Activated naive CD4-positive, alpha-beta T cell treated with anti-CD3 and anti-CD28 coated beads, Interleukin-2, amount 10 ng/mL, durations not matched to agents 7 days and 5 days (primary cell): ENCODE measurements at regions not wholly inside any gene's neighbourhood (a gene's known extent, or its start where the extent isn't known, plus 50 kb on each side); places are given as distances from the start of the nearest gene placed in this dataset.

Experiments
- CTCF ChIA-PET: fragments of 350-600 bp; sonication (Branson Sonifier 250); formaldehyde crosslinking; loops from one replicate; lab custom pipeline; 2021; ENCODE audit warnings: antibody characterized with exemption; lab: Charles Lee
- DNase-seq: peaks from one replicate; pipeline ENCODE4 v3.0.0-alpha.2; 2020
- H3K27ac Mint-ChIP-seq: one replicate; pipeline ENCODE4 v1.8.0; 2021; ENCODE audit warnings: mild to moderate bottlenecking, moderate library complexity, mixed read lengths
- H3K27me3 Mint-ChIP-seq: one replicate; pipeline ENCODE4 v1.8.0; 2021; ENCODE audit warnings: mild to moderate bottlenecking, mixed read lengths
- H3K36me3 Mint-ChIP-seq: one replicate; pipeline ENCODE4 v1.8.0; 2021; ENCODE audit warnings: mixed read lengths
- H3K4me1 Mint-ChIP-seq: one replicate; pipeline ENCODE4 v1.8.0; 2021; ENCODE audit warnings: mixed read lengths
- H3K4me3 Mint-ChIP-seq: one replicate; pipeline ENCODE4 v1.8.0; 2021; ENCODE audit warnings: mild to moderate bottlenecking, moderate library complexity, mixed read lengths
- H3K9me3 Mint-ChIP-seq: one replicate; pipeline ENCODE4 v1.8.0; 2021; ENCODE audit warnings: mixed read lengths

- Mint-ChIP-seq H3K27ac (no peak overlapping the region), H3K27me3 (peaks cover 10% of the 10 kb centered on the region), H3K36me3 (no peaks in the 10 kb centered on the region), H3K9me3 (no peaks in the 10 kb centered on the region), H3K4me1 (no peaks in the 10 kb centered on the region), H3K4me3 (no peak overlapping the region)
- CTCF ChIA-PET, result no interaction called here
- DNase-seq, result no peak
Measured at GRCh38 chr20:48287552-48288170, 502.4 kb upstream of the SULF2 start.

- H3K27me3 Mint-ChIP-seq, result peaks cover 10% of the 10 kb centered on the region
- no peaks in the 10 kb centered on the region for H3K4me1 Mint-ChIP-seq
- no peak for DNase-seq
- no peaks in the 10 kb centered on the region for H3K9me3 Mint-ChIP-seq
- no peak overlapping the region for H3K27ac Mint-ChIP-seq
- H3K36me3 Mint-ChIP-seq, result no peaks in the 10 kb centered on the region
- H3K4me3 Mint-ChIP-seq, result no peak overlapping the region
- CTCF ChIA-PET, result no interaction called here
Measured at GRCh38 chr20:48287021-48287494, 501.8 kb upstream of the SULF2 start.

DNA sequence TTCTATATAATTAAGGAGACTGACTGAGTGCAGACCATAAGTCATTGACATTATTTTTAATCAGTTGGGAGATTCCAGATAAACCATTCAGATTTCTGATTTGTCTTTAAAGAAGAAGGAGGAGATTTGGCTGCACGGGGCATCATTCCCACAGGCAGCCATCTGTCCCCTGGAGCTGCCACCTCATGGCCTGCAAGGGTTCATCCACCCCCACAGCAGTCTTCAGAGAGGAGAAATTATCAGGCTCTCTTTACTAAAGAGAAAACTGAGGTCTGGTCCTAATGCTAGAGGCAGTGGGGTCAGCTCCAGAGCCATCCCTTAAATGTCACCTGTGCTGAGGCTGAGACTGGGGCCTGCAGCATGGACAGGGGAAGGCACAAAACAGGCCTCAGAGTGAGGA, 501.3 kb upstream of the SULF2 start:
- CTCF ChIA-PET, result no interaction called here
- Mint-ChIP-seq H3K27ac (no peak overlapping the region), H3K36me3 (no peaks in the 10 kb centered on the region), H3K4me1 (no peaks in the 10 kb centered on the region), H3K9me3 (no peaks in the 10 kb centered on the region), H3K4me3 (no peak overlapping the region), H3K27me3 (peaks cover 10% of the 10 kb centered on the region)
- DNase-seq, result no peak

GRCh38 chr20:48285656-48286055, 500.4 kb upstream of the SULF2 start:
- H3K36me3 Mint-ChIP-seq, result no peaks in the 10 kb centered on the region

DNA sequence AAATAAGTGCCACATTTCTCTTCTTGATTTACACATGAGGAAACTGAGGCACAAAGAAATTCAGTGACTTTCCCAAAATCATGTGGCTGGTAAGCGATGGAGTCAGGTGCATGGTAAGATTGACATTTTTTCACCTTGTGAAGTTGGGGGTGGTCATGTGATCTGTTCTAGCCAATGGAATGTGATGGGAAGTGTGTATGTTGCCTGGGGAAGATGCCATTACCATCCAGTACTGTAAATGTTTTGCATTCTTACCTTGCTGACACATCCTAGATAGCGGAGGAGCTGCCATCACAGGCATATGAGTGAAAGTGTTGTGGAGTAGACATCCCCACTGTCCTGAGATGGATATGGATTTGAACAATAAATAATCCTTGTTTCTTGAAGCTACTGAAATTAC, 499.6 kb upstream of the SULF2 start:
- H3K4me3 Mint-ChIP-seq, result no peak overlapping the region
- H3K4me1 Mint-ChIP-seq, result no peaks in the 10 kb centered on the region
- H3K9me3 Mint-ChIP-seq, result no peaks in the 10 kb centered on the region
- H3K27ac Mint-ChIP-seq, result no peak overlapping the region
- peaks cover 14% of the 10 kb centered on the region for H3K27me3 Mint-ChIP-seq
- no peaks in the 10 kb centered on the region for H3K36me3 Mint-ChIP-seq
- DNase-seq, result no peak
- CTCF ChIA-PET, result no interaction called here

More at GRCh38 chr20:48285656-48286055, 500.4 kb upstream of the SULF2 start:
- no peak for DNase-seq
- CTCF ChIA-PET, result no interaction called here
- Mint-ChIP-seq H3K27ac (no peak overlapping the region), H3K4me1 (no peaks in the 10 kb centered on the region), H3K27me3 (peaks cover 14% of the 10 kb centered on the region), H3K9me3 (no peaks in the 10 kb centered on the region), H3K4me3 (no peak overlapping the region)

- DNase-seq, result no peak
- Mint-ChIP-seq H3K27me3 (peaks cover 17% of the 10 kb centered on the region), H3K4me3 (no peak overlapping the region), H3K4me1 (no peaks in the 10 kb centered on the region), H3K36me3 (no peaks in the 10 kb centered on the region), H3K9me3 (no peaks in the 10 kb centered on the region), H3K27ac (no peak overlapping the region)
- CTCF ChIA-PET, result no interaction called here
Measured at GRCh38 chr20:48284315-48284714, 499.0 kb upstream of the SULF2 start.

GRCh38 chr20:48283470-48284110, 498.3 kb upstream of the SULF2 start:
- DNase-seq, result no peak
- H3K4me1 Mint-ChIP-seq, result no peaks in the 10 kb centered on the region
- CTCF ChIA-PET, result no interaction called here
- peaks cover 15% of the 10 kb centered on the region for H3K27me3 Mint-ChIP-seq
- H3K9me3 Mint-ChIP-seq, result no peaks in the 10 kb centered on the region
- H3K36me3 Mint-ChIP-seq, result no peaks in the 10 kb centered on the region
- no peak overlapping the region for H3K27ac Mint-ChIP-seq
- H3K4me3 Mint-ChIP-seq, result no peak overlapping the region

- CTCF ChIA-PET, result no interaction called here
- Mint-ChIP-seq H3K36me3 (no peaks in the 10 kb centered on the region), H3K27me3 (peaks cover 14% of the 10 kb centered on the region), H3K9me3 (no peaks in the 10 kb centered on the region), H3K4me1 (no peaks in the 10 kb centered on the region), H3K4me3 (no peak overlapping the region), H3K27ac (no peak overlapping the region)
- DNase-seq, result no peak
Measured at GRCh38 chr20:48282591-48283228, 497.4 kb upstream of the SULF2 start.

- H3K4me3 Mint-ChIP-seq, result no peak overlapping the region
- CTCF ChIA-PET, result no interaction called here
- peaks cover 14% of the 10 kb centered on the region for H3K27me3 Mint-ChIP-seq
- no peaks in the 10 kb centered on the region for H3K4me1 Mint-ChIP-seq
- no peak overlapping the region for H3K27ac Mint-ChIP-seq
- no peaks in the 10 kb centered on the region for H3K36me3 Mint-ChIP-seq
- H3K9me3 Mint-ChIP-seq, result no peaks in the 10 kb centered on the region
- no peak for DNase-seq
Measured at GRCh38 chr20:48281501-48281900, 496.2 kb upstream of the SULF2 start.

DNA sequence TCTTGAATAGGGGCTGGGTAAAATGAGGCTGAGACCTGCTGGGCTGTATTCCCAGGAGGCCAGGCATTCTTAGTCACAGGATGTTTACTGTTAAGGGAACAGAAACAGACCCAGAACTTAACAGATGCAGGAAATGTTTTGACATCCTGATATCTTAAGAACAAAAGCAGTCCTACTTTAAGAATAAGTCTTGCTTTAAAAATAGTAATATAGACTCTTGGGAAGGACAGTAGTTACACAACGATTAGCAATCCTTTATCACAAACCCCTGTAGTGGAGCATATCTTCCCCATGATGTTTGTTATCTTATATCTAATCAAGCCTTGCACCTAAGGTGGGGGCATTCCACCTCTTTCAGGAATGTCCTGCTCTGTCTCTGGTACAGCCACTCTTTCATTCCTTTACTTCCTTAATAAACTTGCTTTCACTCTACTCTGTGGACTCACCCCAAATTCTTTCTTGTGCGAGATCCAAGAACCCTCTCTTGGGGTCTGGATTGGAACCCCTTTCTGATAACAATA, 493.7 kb upstream of the SULF2 start:
- Mint-ChIP-seq H3K4me1 (no peaks in the 10 kb centered on the region), H3K9me3 (no peaks in the 10 kb centered on the region), H3K27ac (no peak overlapping the region), H3K36me3 (no peaks in the 10 kb centered on the region), H3K4me3 (no peak overlapping the region), H3K27me3 (peaks cover 14% of the 10 kb centered on the region)
- no peak for DNase-seq
- CTCF ChIA-PET, result no interaction called here

DNA sequence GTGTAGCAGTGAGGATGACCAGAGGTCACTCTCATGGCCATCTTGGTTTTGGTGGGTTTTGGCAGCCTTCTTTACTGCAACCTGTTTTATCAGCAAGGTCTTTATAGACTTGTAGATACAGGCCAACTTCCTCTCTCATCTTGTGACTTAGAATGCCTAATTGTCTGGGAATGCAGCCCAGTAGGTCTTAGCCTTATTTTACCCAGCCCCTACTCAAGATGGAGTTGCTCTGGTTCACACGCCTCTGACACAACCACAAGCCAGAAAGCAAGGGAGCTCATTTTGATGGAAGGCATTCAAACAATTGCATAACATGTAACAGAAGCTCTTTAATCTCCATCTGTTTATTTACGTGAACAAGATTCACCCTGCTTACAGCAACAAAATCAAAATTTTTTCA, 492.0 kb upstream of the SULF2 start:
- no peaks in the 10 kb centered on the region for H3K9me3 Mint-ChIP-seq
- H3K4me1 Mint-ChIP-seq, result no peaks in the 10 kb centered on the region
- no peak overlapping the region for H3K27ac Mint-ChIP-seq
- DNase-seq, result no peak
- no peaks in the 10 kb centered on the region for H3K36me3 Mint-ChIP-seq
- no peak overlapping the region for H3K4me3 Mint-ChIP-seq
- CTCF ChIA-PET, result no interaction called here
- peaks cover 7% of the 10 kb centered on the region for H3K27me3 Mint-ChIP-seq

GRCh38 chr20:48276021-48276342, 490.7 kb upstream of the SULF2 start:
- Mint-ChIP-seq H3K27ac (no peak overlapping the region), H3K27me3 (peaks cover 6% of the 10 kb centered on the region), H3K4me3 (no peak overlapping the region), H3K9me3 (no peaks in the 10 kb centered on the region), H3K36me3 (no peaks in the 10 kb centered on the region), H3K4me1 (no peaks in the 10 kb centered on the region)
- CTCF ChIA-PET, result no interaction called here
- no peak for DNase-seq

GRCh38 chr20:48275286-48276020, 490.2 kb upstream of the SULF2 start:
- CTCF ChIA-PET, result no interaction called here
- Mint-ChIP-seq H3K4me1 (no peaks in the 10 kb centered on the region), H3K27ac (no peak overlapping the region), H3K9me3 (no peaks in the 10 kb centered on the region), H3K4me3 (no peak overlapping the region), H3K36me3 (no peaks in the 10 kb centered on the region), H3K27me3 (peaks cover 3% of the 10 kb centered on the region)
- no peak for DNase-seq

GRCh38 chr20:48273843-48274242, 488.6 kb upstream of the SULF2 start:
- H3K36me3 Mint-ChIP-seq, result no peaks in the 10 kb centered on the region
- H3K27me3 Mint-ChIP-seq, result peaks cover 4% of the 10 kb centered on the region
- no peak overlapping the region for H3K4me3 Mint-ChIP-seq
- H3K9me3 Mint-ChIP-seq, result no peaks in the 10 kb centered on the region
- H3K4me1 Mint-ChIP-seq, result no peaks in the 10 kb centered on the region
- no peak for DNase-seq
- CTCF ChIA-PET, result no interaction called here
- no peak overlapping the region for H3K27ac Mint-ChIP-seq
